AG10803 (cell line): ENCODE measurements at regions not wholly inside any gene's neighbourhood (a gene's known extent, or its start where the extent isn't known, plus 50 kb on each side); places are given as distances from the start of the nearest gene placed in this dataset.

Source experiments
- DNase-seq: peaks from one replicate; pipeline ENCODE4 v3.0.0; 2010; ENCODE audit warnings: low read depth
- H3K4me3 ChIP-seq: 2 replicates; pipeline ENCODE4 v1.5.1; 2011; ENCODE audit warnings: mild to moderate bottlenecking, low read length, control low read depth
- CTCF ChIP-seq: conservative IDR thresholded peaks from 2 replicates; pipeline ENCODE4 v1.5.1; 2011; ENCODE audit warnings: mild to moderate bottlenecking, low read length, control low read depth, inconsistent platforms

- no peak for TF ChIP-seq CTCF
- no peak for DNase-seq
Observed at GRCh38 chr7:153452661-153453060, 599.5 kb upstream of the DPP6 start.

GRCh38 chr7:153454306-153454705 lies 597.9 kb upstream of the DPP6 start:
- no peak overlapping the region for H3K4me3 ChIP-seq
- DNase-seq, result no peak
- TF ChIP-seq CTCF, result no peak

More at GRCh38 chr7:153452661-153453060, 599.5 kb upstream of the DPP6 start:
- H3K4me3 ChIP-seq, result no peak overlapping the region

GRCh38 chr7:153457746-153458145 lies 594.5 kb upstream of the DPP6 start:
- H3K4me3 ChIP-seq, result no peak overlapping the region
- no peak for TF ChIP-seq CTCF
- no peak for DNase-seq

GRCh38 chr7:153470004-153470671 lies 582.1 kb upstream of the DPP6 start:
- DNase-seq, result no peak
- no peak for TF ChIP-seq CTCF

GRCh38 chr7:153472516-153472915 lies 579.7 kb upstream of the DPP6 start:
- DNase-seq, result no peak
- H3K4me3 ChIP-seq, result no peak overlapping the region
- TF ChIP-seq CTCF, result no peak

More at GRCh38 chr7:153470004-153470671, 582.1 kb upstream of the DPP6 start:
- no peak overlapping the region for H3K4me3 ChIP-seq

- no peak for DNase-seq
- TF ChIP-seq CTCF, result no peak
- no peak overlapping the region for H3K4me3 ChIP-seq
Observed at GRCh38 chr7:153473185-153473584, 579.0 kb upstream of the DPP6 start.

- no peak overlapping the region for H3K4me3 ChIP-seq
- no peak for TF ChIP-seq CTCF
- DNase-seq, result no peak
Observed at GRCh38 chr7:153475239-153475638, 577.0 kb upstream of the DPP6 start.
